Activated CD8-positive, alpha-beta T cell treated with anti-CD3 and anti-CD28 coated beads for 36 hours (primary cell): ENCODE measurements at regions not wholly inside any gene's neighbourhood (a gene's known extent, or its start where the extent isn't known, plus 50 kb on each side); places are given as distances from the start of the nearest gene placed in this dataset.

ENCODE experiments used
- ATAC-seq: fragments of 200-7000 bp; cut with Tn5 transposase; one replicate; pipeline ENCODE4 v1.10.0; 2021; ENCODE audit warnings: mild to moderate bottlenecking, moderate library complexity
- CTCF ChIA-PET: fragments of 350-600 bp; sonication (Branson Sonifier 250); formaldehyde crosslinking; loops from one replicate; lab custom pipeline; 2021; ENCODE audit warnings: antibody characterized with exemption; lab: Charles Lee
- POLR2A ChIA-PET: fragments of 350-600 bp; sonication (Branson Sonifier 250); formaldehyde crosslinking; loops from one replicate; lab custom pipeline; 2021; ENCODE audit warnings: antibody characterized with exemption; lab: Charles Lee
- DNase-seq: peaks from one replicate; pipeline ENCODE4 v3.0.0-alpha.2; 2020
- H3K27ac Mint-ChIP-seq: one replicate; pipeline ENCODE4 v1.8.0; 2021; ENCODE audit warnings: mild to moderate bottlenecking, mixed read lengths
- H3K27me3 Mint-ChIP-seq: one replicate; pipeline ENCODE4 v1.8.0; 2021; ENCODE audit warnings: mixed read lengths
- H3K36me3 Mint-ChIP-seq: one replicate; pipeline ENCODE4 v1.8.0; 2021; ENCODE audit warnings: low read depth, mixed read lengths
- H3K4me1 Mint-ChIP-seq: one replicate; pipeline ENCODE4 v1.8.0; 2021; ENCODE audit warnings: low read depth, mixed read lengths
- H3K4me3 Mint-ChIP-seq: one replicate; pipeline ENCODE4 v1.8.0; 2021; ENCODE audit warnings: mild to moderate bottlenecking, moderate library complexity, mixed read lengths
- H3K9me3 Mint-ChIP-seq: one replicate; pipeline ENCODE4 v1.8.0; 2021; ENCODE audit warnings: mixed read lengths
- CTCF ChIP-seq: fragments of 200-600 bp; IDR thresholded peaks from one replicate; pipeline ENCODE4 v1.8.0; 2022; ENCODE audit warnings: antibody characterized with exemption, mild to moderate bottlenecking
- intact Hi-C: fragments of 100-400 bp; cut with micrococcal nuclease; formaldehyde crosslinking; loops from one replicate; pipeline ENCODE4 v1.10.0; 2022

DNA sequence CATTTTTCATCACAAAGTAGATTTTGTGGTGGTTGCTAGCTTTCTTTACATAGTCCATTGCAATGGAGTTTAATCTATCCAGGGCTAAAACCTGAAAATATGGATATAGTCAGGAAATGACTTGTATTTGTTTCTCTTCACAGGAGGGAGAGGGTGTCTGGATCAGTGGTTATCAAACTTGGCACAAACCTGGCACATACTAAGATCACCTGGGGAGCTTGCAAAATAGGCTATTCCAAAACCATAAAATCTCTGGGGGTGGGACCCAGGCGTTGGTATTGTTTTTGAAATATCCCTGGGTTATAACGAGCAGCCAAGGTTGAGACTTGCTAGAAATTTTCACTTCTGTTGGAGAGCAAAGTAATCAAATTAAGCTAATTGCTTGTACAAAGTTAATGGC, 179.9 kb downstream of the PCSK1 start:
- POLR2A ChIA-PET: no interaction called here
- intact Hi-C loops: no loop called here
- H3K27ac Mint-ChIP-seq: no peak overlapping the region
- no peak for DNase-seq
- ATAC-seq: no peak
- CTCF ChIA-PET: no interaction called here
- TF ChIP-seq CTCF: no peak
- H3K9me3 Mint-ChIP-seq: no peaks in the 10 kb centered on the region
- no peak overlapping the region for H3K4me3 Mint-ChIP-seq
- H3K4me1 Mint-ChIP-seq: no peaks in the 10 kb centered on the region
- H3K27me3 Mint-ChIP-seq: peaks cover 8% of the 10 kb centered on the region
- no peaks in the 10 kb centered on the region for H3K36me3 Mint-ChIP-seq

GRCh38 chr5:96252596-96252995, 180.5 kb downstream of the PCSK1 start:
- H3K4me1 Mint-ChIP-seq: no peaks in the 10 kb centered on the region
- no peaks in the 10 kb centered on the region for H3K36me3 Mint-ChIP-seq
- H3K9me3 Mint-ChIP-seq: no peaks in the 10 kb centered on the region
- no peak overlapping the region for H3K4me3 Mint-ChIP-seq
- ATAC-seq (no peak), DNase-seq (no peak)
- no peak for TF ChIP-seq CTCF
- intact Hi-C loops: no loop called here
- CTCF ChIA-PET: no interaction called here
- peaks cover 9% of the 10 kb centered on the region for H3K27me3 Mint-ChIP-seq
- POLR2A ChIA-PET: interaction anchor here (0.7 kb wide), 1 partner anchor 134 kb away, joined by 3 read pairs; no protein-coding TSS in a partner anchor
- no peak overlapping the region for H3K27ac Mint-ChIP-seq

- no peaks in the 10 kb centered on the region for H3K9me3 Mint-ChIP-seq
- CTCF ChIA-PET: interaction anchor here (0.9 kb wide), 1 partner anchor 67 kb away, joined by 3 read pairs; no protein-coding TSS in a partner anchor
- H3K27ac Mint-ChIP-seq: no peak overlapping the region
- no peak overlapping the region for H3K4me3 Mint-ChIP-seq
- H3K36me3 Mint-ChIP-seq: no peaks in the 10 kb centered on the region
- H3K27me3 Mint-ChIP-seq: peaks cover 15% of the 10 kb centered on the region
- no peaks in the 10 kb centered on the region for H3K4me1 Mint-ChIP-seq
- ATAC-seq (no peak), DNase-seq (no peak)
- intact Hi-C loops: no loop called here
- POLR2A ChIA-PET: no interaction called here
- no peak for TF ChIP-seq CTCF
Measured at GRCh38 chr5:96250782-96251181, 182.3 kb downstream of the PCSK1 start.

DNA sequence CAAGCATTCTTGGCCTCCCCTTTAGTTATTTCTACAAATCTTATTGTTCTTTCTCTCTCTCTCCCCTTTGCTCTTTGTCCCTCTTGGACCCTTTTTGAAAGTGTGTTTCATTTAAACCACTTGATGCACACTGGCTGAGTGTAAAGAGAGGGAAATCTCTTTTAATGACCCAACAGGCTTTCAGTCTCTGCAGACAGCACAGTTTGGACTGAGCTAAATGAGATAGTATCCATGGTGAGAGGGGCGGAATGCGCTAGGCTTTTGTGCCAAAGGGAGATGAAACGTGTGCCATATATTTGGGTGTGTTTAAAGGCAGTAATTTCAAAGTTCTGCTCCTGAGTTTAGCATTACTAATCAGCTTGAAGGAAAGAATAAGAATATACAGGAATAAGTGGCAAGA, 184.9 kb downstream of the PCSK1 start:
- CTCF ChIA-PET: no interaction called here
- POLR2A ChIA-PET: no interaction called here
- H3K9me3 Mint-ChIP-seq: no peaks in the 10 kb centered on the region
- ATAC-seq (no peak), DNase-seq (no peak)
- no peak overlapping the region for H3K27ac Mint-ChIP-seq
- H3K4me3 Mint-ChIP-seq: no peak overlapping the region
- H3K4me1 Mint-ChIP-seq: no peaks in the 10 kb centered on the region
- H3K27me3 Mint-ChIP-seq: peaks cover 22% of the 10 kb centered on the region
- intact Hi-C loops: no loop called here
- no peak for TF ChIP-seq CTCF
- no peaks in the 10 kb centered on the region for H3K36me3 Mint-ChIP-seq

DNA sequence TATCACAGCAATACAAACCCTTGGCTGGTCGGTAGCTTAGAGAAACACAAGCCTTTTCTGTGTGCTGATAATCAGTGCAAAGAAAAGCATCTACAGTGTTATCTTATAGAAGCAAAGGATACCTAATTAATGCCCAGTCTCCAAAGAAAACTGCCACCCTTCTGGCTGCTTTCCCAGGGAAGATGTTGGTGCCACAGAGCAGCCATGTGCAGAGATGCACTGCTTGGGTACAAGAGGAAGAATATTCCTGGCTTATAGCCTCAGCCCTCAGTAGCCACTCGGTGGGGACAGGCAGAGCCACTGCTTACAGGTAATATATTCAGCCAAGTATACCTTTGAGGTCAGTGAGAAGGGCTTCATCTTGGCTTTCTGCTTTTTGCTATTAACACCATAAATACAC, 185.3 kb downstream of the PCSK1 start:
- no peak for TF ChIP-seq CTCF
- Mint-ChIP-seq H3K4me1 (no peaks in the 10 kb centered on the region), H3K9me3 (no peaks in the 10 kb centered on the region), H3K27me3 (peaks cover 21% of the 10 kb centered on the region), H3K27ac (no peak overlapping the region), H3K4me3 (no peak overlapping the region), H3K36me3 (no peaks in the 10 kb centered on the region)
- DNase-seq (no peak), ATAC-seq (no peak)
- ChIA-PET CTCF (no interaction called here), POLR2A (no interaction called here)
- intact Hi-C loops: no loop called here
